K562 (cell line): ENCODE measurements at regions not wholly inside any gene's neighbourhood (a gene's known extent, or its start where the extent isn't known, plus 50 kb on each side); places are given as distances from the start of the nearest gene placed in this dataset.

Source experiments
- ATAC-seq: fragments of 200-7000 bp; cut with Tn5 transposase; 3 replicates; pipeline ENCODE4 v1.9.1; 2020; ENCODE audit warnings: moderate library complexity
- BruUV-seq: library from RNA; stranded (reverse); fragments of 400-500 nt; replicated peaks from 2 replicates; lab custom pipeline; 2021; lab: Mats Ljungman, UMichigan
- CTCF ChIA-PET: fragments of 300-600 bp; formaldehyde crosslinking; extraction: SDS; loops from one replicate; lab custom pipeline; 2021; ENCODE audit warnings: low intra/inter-chr PET ratio; lab: Yijun Ruan, JAX
- POLR2A ChIA-PET: fragments of 300-600, 350-650 bp; sonication (Branson Sonifier 250); formaldehyde crosslinking; extraction: SDS; loops from one replicate; lab custom pipeline; 2021; ENCODE audit warnings: antibody characterized with exemption, inconsistent platforms; lab: Yijun Ruan, JAX
- DNase-seq, 4 experiments: peaks; one replicate each; pipeline versions ENCODE4 v3.0.0 to v3.0.0-alpha.2; 2011 to 2018; ENCODE audit warnings: low spot score in 3 of 4, mixed read lengths in 3 of 4; ENCODE audit errors: extremely low read depth in 1 of 4
- FAIRE-seq: peaks from 2 replicates; lab custom pipeline; 2011; peaks lifted over from hg19 to GRCh38; lab: Jason Lieb, UNC
- H2AFZ ChIP-seq: 2 replicates; pipeline ENCODE4 v1.6.0; 2011; ENCODE audit warnings: low read depth, low read length, control low read depth, inconsistent platforms
- H3K27ac ChIP-seq: fragments of 200-600 bp; 3 replicates; pipeline ENCODE4 v1.8.0; 2011; ENCODE audit warnings: low read depth, mild to moderate bottlenecking, control low read depth, inconsistent platforms, low read length, moderate library complexity, mixed read lengths; ENCODE audit errors: extremely low read depth
- H3K27me3 ChIP-seq, 2 experiments: fragments of 300-600 bp in 1 of 2; 2 replicates in 1 of 2; 3 replicates in 1 of 2; pipeline versions ENCODE4 v1.6.0 to v1.8.0; 2011; ENCODE audit warnings: inconsistent platforms in 2 of 2, low read length in 2 of 2, mild to moderate bottlenecking in 1 of 2, mixed read lengths in 1 of 2, moderate library complexity in 1 of 2; ENCODE audit not compliant: control insufficient read depth in 2 of 2, insufficient read depth in 2 of 2
- H3K36me3 ChIP-seq: fragments of 300-600 bp; 3 replicates; pipeline ENCODE4 v1.8.0; 2011; ENCODE audit warnings: mild to moderate bottlenecking, low read length, inconsistent platforms; ENCODE audit not compliant: control insufficient read depth, insufficient read depth
- H3K4me1 ChIP-seq, 2 experiments: fragments of 200-600 bp in 1 of 2; replicated peaks in 1 of 2; 2 replicates in 1 of 2; 3 replicates in 1 of 2; pipeline versions ENCODE4 v1.5.1 to v1.8.0; 2011; ENCODE audit warnings: inconsistent platforms in 2 of 2, low read length in 2 of 2, mild to moderate bottlenecking in 1 of 2, mixed read lengths in 1 of 2, moderate library complexity in 1 of 2; ENCODE audit not compliant: control insufficient read depth in 2 of 2, insufficient read depth in 2 of 2
- H3K4me2 ChIP-seq: 2 replicates; pipeline ENCODE4 v1.6.1; 2011; ENCODE audit warnings: low read length, control low read depth, inconsistent platforms, mixed read lengths; ENCODE audit not compliant: insufficient read depth
- H3K4me3 ChIP-seq: fragments of 200-600 bp; sonication (generic), shearing (Covaris generic); 2 replicates; pipeline ENCODE4 v1.5.1; 2016; ENCODE audit warnings: control low read depth, inconsistent platforms
- H3K79me2 ChIP-seq: fragments of 200-600 bp; 3 replicates; pipeline ENCODE4 v1.8.0; 2011; ENCODE audit warnings: low read length, inconsistent platforms; ENCODE audit not compliant: control insufficient read depth, insufficient read depth
- H3K9ac ChIP-seq, 2 experiments: 2 replicates each; pipeline versions ENCODE4 v1.6.0 to v1.6.1; 2011; ENCODE audit warnings: low read depth in 2 of 2, low read length in 2 of 2, control low read depth in 1 of 2, inconsistent platforms in 1 of 2, mild to moderate bottlenecking in 1 of 2, mixed read lengths in 1 of 2; ENCODE audit not compliant: insufficient read depth in 1 of 2
- H3K9me1 ChIP-seq: one replicate; pipeline ENCODE4 v1.6.0; 2011; ENCODE audit warnings: inconsistent platforms, mild to moderate bottlenecking, low read length, moderate library complexity; ENCODE audit not compliant: control insufficient read depth, insufficient read depth
- H3K9me3 ChIP-seq: replicated peaks from 2 replicates; pipeline ENCODE4 v1.5.1; 2011; ENCODE audit warnings: low read depth, low read length, inconsistent platforms; ENCODE audit not compliant: control insufficient read depth, insufficient read depth
- H4K20me1 ChIP-seq: replicated peaks from 2 replicates; pipeline ENCODE4 v1.6.1; 2011; ENCODE audit warnings: low read length, inconsistent platforms, mixed read lengths; ENCODE audit not compliant: control insufficient read depth, insufficient read depth
- CBFB ChIP-seq: sonication (generic); formaldehyde crosslinking; IDR thresholded peaks from 2 replicates; pipeline ENCODE4 v1.4.0; 2020; ENCODE audit warnings: mild to moderate bottlenecking, missing genetic modification reagents
- CC2D1A ChIP-seq: fragments of 450-650 bp; IDR thresholded peaks from 2 replicates; pipeline ENCODE4 v1.6.1; 2017; ENCODE audit warnings: mild to moderate bottlenecking
- HLTF ChIP-seq: fragments of 450-650 bp; IDR thresholded peaks from 2 replicates; pipeline ENCODE4 v1.6.1; 2016
- NEUROD1 ChIP-seq: fragments of 150-350 bp; IDR thresholded peaks from 2 replicates; pipeline ENCODE4 v1.6.1; 2014; ENCODE audit warnings: borderline replicate concordance, low read length, low read depth; ENCODE audit not compliant: partially characterized antibody
- POLR2AphosphoS5 ChIP-seq: IDR thresholded peaks from 2 replicates; pipeline ENCODE4 v1.6.1; 2011; ENCODE audit warnings: mild to moderate bottlenecking, low read depth, low read length, moderate library complexity; ENCODE audit not compliant: control insufficient read depth, insufficient read depth
- WGBS: fragments of 100-300 bp; shearing (Covaris generic); methylation state at CpG from one replicate; pipeline ENCODE4 v1.1.6; 2016; ENCODE audit warnings: low coverage, mixed read lengths; ENCODE audit not compliant: insufficient coverage; ENCODE audit errors: missing lambda C conversion rate; 5-methylcytosine and 5-hydroxymethylcytosine counted together
- in situ Hi-C: fragments of 300-500 bp; cut with MboI; formaldehyde crosslinking; loops from 4 replicates; pipeline ENCODE4 v1.15.0; 2018; ENCODE audit warnings: inconsistent platforms, mixed read lengths
- intact Hi-C: fragments of 100-400 bp; cut with micrococcal nuclease; formaldehyde crosslinking; loops from 2 replicates; pipeline ENCODE4 v1.14.2; 2022
- TF ChIP-seq, protein P1 (sequence below), 3 experiments: IDR thresholded peaks in 2 of 3; conservative IDR thresholded peaks in 1 of 3; 2 replicates each; pipeline ENCODE4 v1.5.1; 2011 to 2012; ENCODE audit warnings: low read length in 3 of 3, mild to moderate bottlenecking in 3 of 3, control low read depth in 2 of 3, improper control_type of control experiment in 1 of 3, inconsistent platforms in 1 of 3, low read depth in 1 of 3, mixed read lengths in 1 of 3, moderate library complexity in 1 of 3; ENCODE audit not compliant: insufficient read depth in 2 of 3
- TF ChIP-seq, protein P2 (sequence below), 3 experiments: fragments of 200-800 bp in 1 of 3; sonication (Bioruptor generic) in 1 of 3; sonication (generic) in 1 of 3; formaldehyde crosslinking in 1 of 3; IDR thresholded peaks; 2 replicates each; pipeline versions ENCODE4 v1.6.1 to v1.8.0; 2016 to 2022; ENCODE audit warnings: mild to moderate bottlenecking in 2 of 3, missing compliant biosample characterization in 2 of 3, missing genetic modification characterization in 2 of 3, missing genetic modification reagents in 1 of 3
- TF ChIP-seq, protein P3 (sequence below): fragments of 450-650 bp; IDR thresholded peaks from 2 replicates; pipeline ENCODE4 v1.7.0; 2016; ENCODE audit warnings: borderline replicate concordance
- TF ChIP-seq, protein P4 (sequence below): fragments of 450-650 bp; formaldehyde crosslinking; IDR thresholded peaks from 2 replicates; pipeline ENCODE4 v1.4.0; 2020; ENCODE audit warnings: mild to moderate bottlenecking

DNA sequence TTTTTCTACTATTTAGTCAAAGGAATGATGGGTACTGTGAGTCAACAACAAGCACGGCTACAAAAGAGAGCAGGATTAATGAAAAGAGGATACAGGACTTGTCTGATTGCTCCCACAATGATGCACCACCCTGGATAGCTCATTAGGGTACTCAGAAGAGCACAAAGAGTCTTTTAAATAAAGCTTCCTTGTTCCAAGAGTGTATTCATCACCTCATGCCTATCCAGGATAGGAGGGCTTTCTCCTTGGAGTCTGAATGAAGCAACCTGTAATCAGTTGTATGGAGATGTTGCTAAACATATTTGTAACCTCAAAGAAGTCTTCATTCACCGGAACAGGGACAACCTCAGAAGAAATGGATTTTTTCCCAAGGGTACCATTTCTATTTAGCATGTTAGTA is 219.5 kb upstream of the TMEM161B start:
- no peaks in the 10 kb centered on the region for H3K79me2 ChIP-seq
- DNase-seq (no peak), FAIRE-seq (no peak), ATAC-seq (no peak)
- H3K9ac ChIP-seq: no peak overlapping the region
- no TSS peak for BruUV-seq
- no peaks in the 10 kb centered on the region for H4K20me1 ChIP-seq
- H3K9me3 ChIP-seq: no peaks in the 10 kb centered on the region
- 0% methylated on average over 2 of the region's 2 CpGs for WGBS
- ChIA-PET POLR2A (no interaction called here), CTCF (no interaction called here)
- in situ Hi-C loops: no loop called here
- H3K9me1 ChIP-seq: no peaks in the 10 kb centered on the region
- no peak overlapping the region for H3K4me2 ChIP-seq
- TF ChIP-seq, protein P1, sequence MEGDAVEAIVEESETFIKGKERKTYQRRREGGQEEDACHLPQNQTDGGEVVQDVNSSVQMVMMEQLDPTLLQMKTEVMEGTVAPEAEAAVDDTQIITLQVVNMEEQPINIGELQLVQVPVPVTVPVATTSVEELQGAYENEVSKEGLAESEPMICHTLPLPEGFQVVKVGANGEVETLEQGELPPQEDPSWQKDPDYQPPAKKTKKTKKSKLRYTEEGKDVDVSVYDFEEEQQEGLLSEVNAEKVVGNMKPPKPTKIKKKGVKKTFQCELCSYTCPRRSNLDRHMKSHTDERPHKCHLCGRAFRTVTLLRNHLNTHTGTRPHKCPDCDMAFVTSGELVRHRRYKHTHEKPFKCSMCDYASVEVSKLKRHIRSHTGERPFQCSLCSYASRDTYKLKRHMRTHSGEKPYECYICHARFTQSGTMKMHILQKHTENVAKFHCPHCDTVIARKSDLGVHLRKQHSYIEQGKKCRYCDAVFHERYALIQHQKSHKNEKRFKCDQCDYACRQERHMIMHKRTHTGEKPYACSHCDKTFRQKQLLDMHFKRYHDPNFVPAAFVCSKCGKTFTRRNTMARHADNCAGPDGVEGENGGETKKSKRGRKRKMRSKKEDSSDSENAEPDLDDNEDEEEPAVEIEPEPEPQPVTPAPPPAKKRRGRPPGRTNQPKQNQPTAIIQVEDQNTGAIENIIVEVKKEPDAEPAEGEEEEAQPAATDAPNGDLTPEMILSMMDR (IDR thresholded peaks at IDR 0.05 in 2 of 3, conservative IDR thresholded peaks at IDR 0.05 in 1 of 3; ENCODE audit: insufficient read depth in 2 of 3, low read depth in 1 of 3, low read length in 3 of 3): no peak
- TF ChIP-seq POLR2AphosphoS5: no peak
- no peak for TF ChIP-seq NEUROD1
- TF ChIP-seq CC2D1A: no peak
- TF ChIP-seq HLTF: no peak
- no peak for TF ChIP-seq CBFB (CRISPR knock-in tag)
- TF ChIP-seq, protein P2, sequence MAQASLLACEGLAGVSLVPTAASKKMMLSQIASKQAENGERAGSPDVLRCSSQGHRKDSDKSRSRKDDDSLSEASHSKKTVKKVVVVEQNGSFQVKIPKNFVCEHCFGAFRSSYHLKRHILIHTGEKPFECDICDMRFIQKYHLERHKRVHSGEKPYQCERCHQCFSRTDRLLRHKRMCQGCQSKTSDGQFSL (CRISPR knock-in tag; IDR thresholded peaks at IDR 0.05): no peak
- TF ChIP-seq, protein P2 (tag; IDR thresholded peaks at IDR 0.05): no peak
- TF ChIP-seq, protein P3, sequence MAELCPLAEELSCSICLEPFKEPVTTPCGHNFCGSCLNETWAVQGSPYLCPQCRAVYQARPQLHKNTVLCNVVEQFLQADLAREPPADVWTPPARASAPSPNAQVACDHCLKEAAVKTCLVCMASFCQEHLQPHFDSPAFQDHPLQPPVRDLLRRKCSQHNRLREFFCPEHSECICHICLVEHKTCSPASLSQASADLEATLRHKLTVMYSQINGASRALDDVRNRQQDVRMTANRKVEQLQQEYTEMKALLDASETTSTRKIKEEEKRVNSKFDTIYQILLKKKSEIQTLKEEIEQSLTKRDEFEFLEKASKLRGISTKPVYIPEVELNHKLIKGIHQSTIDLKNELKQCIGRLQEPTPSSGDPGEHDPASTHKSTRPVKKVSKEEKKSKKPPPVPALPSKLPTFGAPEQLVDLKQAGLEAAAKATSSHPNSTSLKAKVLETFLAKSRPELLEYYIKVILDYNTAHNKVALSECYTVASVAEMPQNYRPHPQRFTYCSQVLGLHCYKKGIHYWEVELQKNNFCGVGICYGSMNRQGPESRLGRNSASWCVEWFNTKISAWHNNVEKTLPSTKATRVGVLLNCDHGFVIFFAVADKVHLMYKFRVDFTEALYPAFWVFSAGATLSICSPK: no peak
- TF ChIP-seq, protein P4, sequence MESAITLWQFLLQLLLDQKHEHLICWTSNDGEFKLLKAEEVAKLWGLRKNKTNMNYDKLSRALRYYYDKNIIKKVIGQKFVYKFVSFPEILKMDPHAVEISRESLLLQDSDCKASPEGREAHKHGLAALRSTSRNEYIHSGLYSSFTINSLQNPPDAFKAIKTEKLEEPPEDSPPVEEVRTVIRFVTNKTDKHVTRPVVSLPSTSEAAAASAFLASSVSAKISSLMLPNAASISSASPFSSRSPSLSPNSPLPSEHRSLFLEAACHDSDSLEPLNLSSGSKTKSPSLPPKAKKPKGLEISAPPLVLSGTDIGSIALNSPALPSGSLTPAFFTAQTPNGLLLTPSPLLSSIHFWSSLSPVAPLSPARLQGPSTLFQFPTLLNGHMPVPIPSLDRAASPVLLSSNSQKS (CRISPR knock-in tag): no peak
- H3K27ac ChIP-seq: no peak overlapping the region
- H3K4me3 ChIP-seq: no peak overlapping the region
- H3K27me3 ChIP-seq: no peaks in the 10 kb centered on the region
- no peak overlapping the region for H2AFZ ChIP-seq
- intact Hi-C loops: no loop called here
- no peaks in the 10 kb centered on the region for H3K36me3 ChIP-seq
- H3K4me1 ChIP-seq: no peaks in the 10 kb centered on the region
